GM12865 (cell line): ENCODE measurements at regions not wholly inside any gene's neighbourhood (a gene's known extent, or its start where the extent isn't known, plus 50 kb on each side); places are given as distances from the start of the nearest gene placed in this dataset.

Experiments
- DNase-seq: peaks from one replicate; pipeline ENCODE4 v3.0.0; 2010; ENCODE audit warnings: low read depth
- H3K4me3 ChIP-seq: 2 replicates; pipeline ENCODE4 v1.5.1; 2011; ENCODE audit warnings: mild to moderate bottlenecking, low read depth, low read length, control low read depth
- CTCF ChIP-seq: IDR thresholded peaks from 2 replicates; pipeline ENCODE4 v1.5.1; 2011; ENCODE audit warnings: low read length, control low read depth, low read depth, inconsistent platforms; ENCODE audit not compliant: insufficient read depth; ENCODE audit errors: missing control alignments

- H3K4me3 ChIP-seq = no peak overlapping the region
- no peak for TF ChIP-seq CTCF
- DNase-seq = no peak
These were observed 69.2 kb upstream of the RPS23 start for GRCh38 chr5:82347201-82347865.

- DNase-seq = no peak
- TF ChIP-seq CTCF = no peak
- no peak overlapping the region for H3K4me3 ChIP-seq
These were observed 68.4 kb upstream of the RPS23 start for GRCh38 chr5:82346399-82347165.

GRCh38 chr5:82345108-82345507, 67.0 kb upstream of the RPS23 start:
- DNase-seq = no peak
- no peak for TF ChIP-seq CTCF
- H3K4me3 ChIP-seq = no peak overlapping the region

GRCh38 chr5:82341325-82341724, 63.2 kb upstream of the RPS23 start:
- H3K4me3 ChIP-seq = no peak overlapping the region
- DNase-seq = no peak
- TF ChIP-seq CTCF = no peak

- TF ChIP-seq CTCF = no peak
- H3K4me3 ChIP-seq = no peak overlapping the region
- DNase-seq = no peak
These were observed 62.6 kb upstream of the RPS23 start for GRCh38 chr5:82340799-82341198.

GRCh38 chr5:82339792-82340191, 61.6 kb upstream of the RPS23 start:
- DNase-seq = no peak
- no peak overlapping the region for H3K4me3 ChIP-seq
- no peak for TF ChIP-seq CTCF
